K562 (cell line): ENCODE measurements at regions not wholly inside any gene's neighbourhood (a gene's known extent, or its start where the extent isn't known, plus 50 kb on each side); places are given as distances from the start of the nearest gene placed in this dataset.

Source experiments
- ATAC-seq: fragments of 200-7000 bp; cut with Tn5 transposase; 3 replicates; pipeline ENCODE4 v1.9.1; 2020; ENCODE audit warnings: moderate library complexity
- BruUV-seq: library from RNA; stranded (reverse); fragments of 400-500 nt; replicated peaks from 2 replicates; lab custom pipeline; 2021; lab: Mats Ljungman, UMichigan
- CTCF ChIA-PET: fragments of 300-600 bp; formaldehyde crosslinking; extraction: SDS; loops from one replicate; lab custom pipeline; 2021; ENCODE audit warnings: low intra/inter-chr PET ratio; lab: Yijun Ruan, JAX
- POLR2A ChIA-PET: fragments of 300-600, 350-650 bp; sonication (Branson Sonifier 250); formaldehyde crosslinking; extraction: SDS; loops from one replicate; lab custom pipeline; 2021; ENCODE audit warnings: antibody characterized with exemption, inconsistent platforms; lab: Yijun Ruan, JAX
- DNase-seq, 4 experiments: peaks; one replicate each; pipeline versions ENCODE4 v3.0.0 to v3.0.0-alpha.2; 2011 to 2018; ENCODE audit warnings: low spot score in 3 of 4, mixed read lengths in 3 of 4; ENCODE audit errors: extremely low read depth in 1 of 4
- FAIRE-seq: peaks from 2 replicates; lab custom pipeline; 2011; peaks lifted over from hg19 to GRCh38; lab: Jason Lieb, UNC
- H2AFZ ChIP-seq: 2 replicates; pipeline ENCODE4 v1.6.0; 2011; ENCODE audit warnings: low read depth, low read length, control low read depth, inconsistent platforms
- H3K27ac ChIP-seq: fragments of 200-600 bp; 3 replicates; pipeline ENCODE4 v1.8.0; 2011; ENCODE audit warnings: low read depth, mild to moderate bottlenecking, control low read depth, inconsistent platforms, low read length, moderate library complexity, mixed read lengths; ENCODE audit errors: extremely low read depth
- H3K27me3 ChIP-seq, 2 experiments: fragments of 300-600 bp in 1 of 2; 2 replicates in 1 of 2; 3 replicates in 1 of 2; pipeline versions ENCODE4 v1.6.0 to v1.8.0; 2011; ENCODE audit warnings: inconsistent platforms in 2 of 2, low read length in 2 of 2, mild to moderate bottlenecking in 1 of 2, mixed read lengths in 1 of 2, moderate library complexity in 1 of 2; ENCODE audit not compliant: control insufficient read depth in 2 of 2, insufficient read depth in 2 of 2
- H3K36me3 ChIP-seq: fragments of 300-600 bp; 3 replicates; pipeline ENCODE4 v1.8.0; 2011; ENCODE audit warnings: mild to moderate bottlenecking, low read length, inconsistent platforms; ENCODE audit not compliant: control insufficient read depth, insufficient read depth
- H3K4me1 ChIP-seq, 2 experiments: fragments of 200-600 bp in 1 of 2; replicated peaks in 1 of 2; 2 replicates in 1 of 2; 3 replicates in 1 of 2; pipeline versions ENCODE4 v1.5.1 to v1.8.0; 2011; ENCODE audit warnings: inconsistent platforms in 2 of 2, low read length in 2 of 2, mild to moderate bottlenecking in 1 of 2, mixed read lengths in 1 of 2, moderate library complexity in 1 of 2; ENCODE audit not compliant: control insufficient read depth in 2 of 2, insufficient read depth in 2 of 2
- H3K4me2 ChIP-seq: 2 replicates; pipeline ENCODE4 v1.6.1; 2011; ENCODE audit warnings: low read length, control low read depth, inconsistent platforms, mixed read lengths; ENCODE audit not compliant: insufficient read depth
- H3K4me3 ChIP-seq: fragments of 200-600 bp; sonication (generic), shearing (Covaris generic); 2 replicates; pipeline ENCODE4 v1.5.1; 2016; ENCODE audit warnings: control low read depth, inconsistent platforms
- H3K79me2 ChIP-seq: fragments of 200-600 bp; 3 replicates; pipeline ENCODE4 v1.8.0; 2011; ENCODE audit warnings: low read length, inconsistent platforms; ENCODE audit not compliant: control insufficient read depth, insufficient read depth
- H3K9ac ChIP-seq, 2 experiments: 2 replicates each; pipeline versions ENCODE4 v1.6.0 to v1.6.1; 2011; ENCODE audit warnings: low read depth in 2 of 2, low read length in 2 of 2, control low read depth in 1 of 2, inconsistent platforms in 1 of 2, mild to moderate bottlenecking in 1 of 2, mixed read lengths in 1 of 2; ENCODE audit not compliant: insufficient read depth in 1 of 2
- H3K9me1 ChIP-seq: one replicate; pipeline ENCODE4 v1.6.0; 2011; ENCODE audit warnings: inconsistent platforms, mild to moderate bottlenecking, low read length, moderate library complexity; ENCODE audit not compliant: control insufficient read depth, insufficient read depth
- H3K9me3 ChIP-seq: replicated peaks from 2 replicates; pipeline ENCODE4 v1.5.1; 2011; ENCODE audit warnings: low read depth, low read length, inconsistent platforms; ENCODE audit not compliant: control insufficient read depth, insufficient read depth
- H4K20me1 ChIP-seq: replicated peaks from 2 replicates; pipeline ENCODE4 v1.6.1; 2011; ENCODE audit warnings: low read length, inconsistent platforms, mixed read lengths; ENCODE audit not compliant: control insufficient read depth, insufficient read depth
- BCL6 ChIP-seq: fragments of 250-450 bp; sonication (Bioruptor Pico); IDR thresholded peaks from 2 replicates; pipeline ENCODE4 v1.4.0; 2020
- HDAC6 ChIP-seq: IDR thresholded peaks from 2 replicates; pipeline ENCODE4 v1.6.1; 2012; ENCODE audit warnings: low read depth, mild to moderate bottlenecking, control low read depth, inconsistent platforms, low read length, moderate library complexity
- HMGN3 ChIP-seq: IDR thresholded peaks from 2 replicates; pipeline ENCODE4 v1.6.1; 2011; ENCODE audit warnings: borderline replicate concordance, low read depth, mild to moderate bottlenecking, mixed read lengths, low read length; ENCODE audit not compliant: insufficient read length; ENCODE audit errors: extremely low read depth
- KHSRP ChIP-seq: fragments of 450-650 bp; IDR thresholded peaks from 2 replicates; pipeline ENCODE4 v1.6.1; 2017
- MTA3 ChIP-seq: fragments of 450-650 bp; formaldehyde crosslinking; IDR thresholded peaks from 2 replicates; pipeline ENCODE4 v1.6.1; 2017; ENCODE audit warnings: mild to moderate bottlenecking, borderline replicate concordance
- MYBL2 ChIP-seq, 2 experiments: fragments of 450-650 bp in 1 of 2; sonication (generic) in 1 of 2; formaldehyde crosslinking in 1 of 2; IDR thresholded peaks; 2 replicates each; pipeline versions ENCODE4 v1.6.1 to v1.8.1; 2017 to 2022; ENCODE audit warnings: borderline replicate concordance in 1 of 2, inconsistent platforms in 1 of 2, low read depth in 1 of 2, mild to moderate bottlenecking in 1 of 2, missing genetic modification reagents in 1 of 2, moderate library complexity in 1 of 2
- PHF21A ChIP-seq: fragments of 450-650 bp; IDR thresholded peaks from 2 replicates; pipeline ENCODE4 v1.6.1; 2017; ENCODE audit warnings: low read depth, borderline replicate concordance
- RREB1 ChIP-seq: fragments of 250-450 bp; sonication (Bioruptor Pico); IDR thresholded peaks from 2 replicates; pipeline ENCODE4 v1.4.0; 2020
- ZC3H8 ChIP-seq: fragments of 450-650 bp; IDR thresholded peaks from 2 replicates; pipeline ENCODE4 v1.6.1; 2017
- ZNF282 ChIP-seq: sonication (generic); formaldehyde crosslinking; IDR thresholded peaks from 2 replicates; pipeline ENCODE4 v1.8.1; 2023; ENCODE audit warnings: missing genetic modification reagents
- ZNF586 ChIP-seq: fragments of 450-650 bp; formaldehyde crosslinking; conservative IDR thresholded peaks from 2 replicates; pipeline ENCODE4 v1.4.0; 2020; ENCODE audit warnings: mild to moderate bottlenecking, moderate library complexity
- ZNF830 ChIP-seq: fragments of 250-450 bp; sonication (Bioruptor Pico); IDR thresholded peaks from 2 replicates; pipeline ENCODE4 v1.5.0; 2021; ENCODE audit warnings: mild to moderate bottlenecking
- ZSCAN29 ChIP-seq: fragments of 450-650 bp; IDR thresholded peaks from 2 replicates; pipeline ENCODE4 v1.6.1; 2017
- in situ Hi-C: fragments of 300-500 bp; cut with MboI; formaldehyde crosslinking; loops from 4 replicates; pipeline ENCODE4 v1.15.0; 2018; ENCODE audit warnings: inconsistent platforms, mixed read lengths
- intact Hi-C: fragments of 100-400 bp; cut with micrococcal nuclease; formaldehyde crosslinking; loops from 2 replicates; pipeline ENCODE4 v1.14.2; 2022
- TF ChIP-seq, protein P1 (sequence below): sonication (generic); formaldehyde crosslinking; IDR thresholded peaks from 2 replicates; pipeline ENCODE4 v1.8.1; 2023; ENCODE audit warnings: mild to moderate bottlenecking, missing genetic modification reagents
- TF ChIP-seq, protein P2 (sequence below), 2 experiments: fragments of 450-650 bp; IDR thresholded peaks; 2 replicates each; pipeline ENCODE4 v1.6.1; 2016

GRCh38 chr21:38083535-38083934, 167.3 kb upstream of the KCNJ6 start:
- peaks cover 5% of the 10 kb centered on the region for H3K9me1 ChIP-seq
- H3K79me2 ChIP-seq: peaks cover 55% of the 10 kb centered on the region
- H3K27me3 ChIP-seq: no peaks in the 10 kb centered on the region
- peaks cover 14% of the 10 kb centered on the region; the same call in 2 of the 3 replicates for H3K36me3 ChIP-seq
- POLR2A ChIA-PET: interaction anchor here (0.6 to 1.6 kb wide), 3 partner anchors 38 to 220 kb away, joined by 3 to 4 read pairs (median 3); no protein-coding TSS in a partner anchor
- H3K27ac ChIP-seq: no peak overlapping the region
- no peaks in the 10 kb centered on the region for H3K9me3 ChIP-seq
- no peak overlapping the region for H3K4me2 ChIP-seq
- BruUV-seq: no TSS peak
- FAIRE-seq (no peak), DNase-seq (no peak), ATAC-seq (no peak; the same call in 2 of the 3 replicates)
- no peak overlapping the region for H3K9ac ChIP-seq
- peaks cover 14 to 24% of the 10 kb centered on the region in 2 experiments; a peak in 3 of 5 replicates for H3K4me1 ChIP-seq
- H2AFZ ChIP-seq: no peak overlapping the region
- peaks cover 13% of the 10 kb centered on the region for H4K20me1 ChIP-seq
- CTCF ChIA-PET: no interaction called here
- intact Hi-C loops: no loop called here
- in situ Hi-C loops: no loop called here
- H3K4me3 ChIP-seq: no peak overlapping the region
- no peak for TF ChIP-seq HMGN3
- no peak for TF ChIP-seq RREB1 (CRISPR knock-in tag)
- TF ChIP-seq BCL6 (CRISPR knock-in tag): no peak
- no peak for TF ChIP-seq ZNF830 (CRISPR knock-in tag)
- no peak for TF ChIP-seq ZC3H8
- TF ChIP-seq PHF21A: no peak
- TF ChIP-seq, protein P1, sequence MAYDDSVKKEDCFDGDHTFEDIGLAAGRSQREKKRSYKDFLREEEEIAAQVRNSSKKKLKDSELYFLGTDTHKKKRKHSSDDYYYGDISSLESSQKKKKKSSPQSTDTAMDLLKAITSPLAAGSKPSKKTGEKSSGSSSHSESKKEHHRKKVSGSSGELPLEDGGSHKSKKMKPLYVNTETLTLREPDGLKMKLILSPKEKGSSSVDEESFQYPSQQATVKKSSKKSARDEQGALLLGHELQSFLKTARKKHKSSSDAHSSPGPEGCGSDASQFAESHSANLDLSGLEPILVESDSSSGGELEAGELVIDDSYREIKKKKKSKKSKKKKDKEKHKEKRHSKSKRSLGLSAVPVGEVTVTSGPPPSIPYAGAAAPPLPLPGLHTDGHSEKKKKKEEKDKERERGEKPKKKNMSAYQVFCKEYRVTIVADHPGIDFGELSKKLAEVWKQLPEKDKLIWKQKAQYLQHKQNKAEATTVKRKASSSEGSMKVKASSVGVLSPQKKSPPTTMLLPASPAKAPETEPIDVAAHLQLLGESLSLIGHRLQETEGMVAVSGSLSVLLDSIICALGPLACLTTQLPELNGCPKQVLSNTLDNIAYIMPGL: no peak
- TF ChIP-seq ZNF586 (CRISPR knock-in tag): no peak
- no peak for TF ChIP-seq KHSRP
- TF ChIP-seq HDAC6: no peak
- TF ChIP-seq ZNF282 (CRISPR knock-in tag): no peak
- TF ChIP-seq MTA3: no peak
- TF ChIP-seq ZSCAN29: no peak
- TF ChIP-seq, protein P2, sequence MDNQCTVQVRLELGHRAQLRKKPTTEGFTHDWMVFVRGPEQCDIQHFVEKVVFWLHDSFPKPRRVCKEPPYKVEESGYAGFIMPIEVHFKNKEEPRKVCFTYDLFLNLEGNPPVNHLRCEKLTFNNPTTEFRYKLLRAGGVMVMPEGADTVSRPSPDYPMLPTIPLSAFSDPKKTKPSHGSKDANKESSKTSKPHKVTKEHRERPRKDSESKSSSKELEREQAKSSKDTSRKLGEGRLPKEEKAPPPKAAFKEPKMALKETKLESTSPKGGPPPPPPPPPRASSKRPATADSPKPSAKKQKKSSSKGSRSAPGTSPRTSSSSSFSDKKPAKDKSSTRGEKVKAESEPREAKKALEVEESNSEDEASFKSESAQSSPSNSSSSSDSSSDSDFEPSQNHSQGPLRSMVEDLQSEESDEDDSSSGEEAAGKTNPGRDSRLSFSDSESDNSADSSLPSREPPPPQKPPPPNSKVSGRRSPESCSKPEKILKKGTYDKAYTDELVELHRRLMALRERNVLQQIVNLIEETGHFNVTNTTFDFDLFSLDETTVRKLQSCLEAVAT (IDR thresholded peaks at IDR 0.05): no peak
- TF ChIP-seq MYBL2 (IDR thresholded peaks at IDR 0.05; ENCODE audit: low read depth): no peak
- TF ChIP-seq MYBL2 (CRISPR knock-in tag; IDR thresholded peaks at IDR 0.05; ENCODE audit: borderline replicate concordance): no peak
